ENCODE measurements at regions not wholly inside any gene's neighbourhood (a gene's known extent, or its start where the extent isn't known, plus 50 kb on each side); places are given as distances from the start of the nearest gene placed in this dataset.

DNA sequence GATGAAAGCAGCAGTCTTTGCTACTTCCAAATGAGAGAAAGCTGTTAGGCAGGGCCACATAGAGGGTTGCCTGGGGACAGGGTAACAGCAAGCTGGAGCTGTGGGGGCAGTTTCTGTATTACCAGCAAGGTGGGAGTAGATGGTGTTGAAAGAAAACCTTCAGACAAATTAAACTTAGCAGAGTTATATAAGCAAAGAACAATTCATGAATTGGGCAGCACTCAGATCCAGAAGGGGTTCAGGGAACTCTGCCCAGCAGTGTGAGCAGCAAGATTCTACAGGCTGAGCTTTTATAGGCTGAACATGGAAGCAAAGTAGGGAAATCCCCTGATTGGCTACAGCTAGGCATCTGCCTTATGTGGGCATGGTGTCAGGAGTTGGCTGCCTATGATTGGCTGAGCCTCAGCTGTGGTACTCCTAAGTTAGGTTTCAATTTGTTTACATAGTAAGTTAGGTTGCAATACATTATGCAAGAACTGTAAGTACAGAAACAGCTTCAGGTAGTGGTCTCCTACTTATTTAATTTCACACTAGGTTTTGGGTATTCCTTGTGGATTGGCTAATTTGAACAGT lies 64.1 kb upstream of the TMPRSS2 start:
- no peaks in the 10 kb centered on the region for H3K4me1 ChIP-seq (ENCODE audit: control insufficient read depth in 2 of 2, insufficient read depth in 2 of 2, low read length in 2 of 2)
- no peak overlapping the region for H2AFZ ChIP-seq (ENCODE audit: insufficient read depth, low read depth, low read length, poor library complexity, severe bottlenecking)
- intact Hi-C loops (cut with micrococcal nuclease): no loop called here
- Mint-ChIP-seq H3K27me3 (peaks cover 20% of the 10 kb centered on the region), H3K9me3 (ENCODE audit: insufficient read depth) (peaks cover 12% of the 10 kb centered on the region), H3K4me1 (no peaks in the 10 kb centered on the region), H3K4me3 (no peak overlapping the region), H3K27ac (no peak overlapping the region)
- no peak overlapping the region for H3K4me3 ChIP-seq (ENCODE audit: control extremely low read depth in 1 of 5, extremely low read depth in 1 of 5, insufficient read depth in 1 of 5, low read depth in 2 of 5, low read length in 4 of 5)
- H3K27ac ChIP-seq (ENCODE audit: low read length in 2 of 2): no peak overlapping the region
- TF ChIP-seq, protein P1, sequence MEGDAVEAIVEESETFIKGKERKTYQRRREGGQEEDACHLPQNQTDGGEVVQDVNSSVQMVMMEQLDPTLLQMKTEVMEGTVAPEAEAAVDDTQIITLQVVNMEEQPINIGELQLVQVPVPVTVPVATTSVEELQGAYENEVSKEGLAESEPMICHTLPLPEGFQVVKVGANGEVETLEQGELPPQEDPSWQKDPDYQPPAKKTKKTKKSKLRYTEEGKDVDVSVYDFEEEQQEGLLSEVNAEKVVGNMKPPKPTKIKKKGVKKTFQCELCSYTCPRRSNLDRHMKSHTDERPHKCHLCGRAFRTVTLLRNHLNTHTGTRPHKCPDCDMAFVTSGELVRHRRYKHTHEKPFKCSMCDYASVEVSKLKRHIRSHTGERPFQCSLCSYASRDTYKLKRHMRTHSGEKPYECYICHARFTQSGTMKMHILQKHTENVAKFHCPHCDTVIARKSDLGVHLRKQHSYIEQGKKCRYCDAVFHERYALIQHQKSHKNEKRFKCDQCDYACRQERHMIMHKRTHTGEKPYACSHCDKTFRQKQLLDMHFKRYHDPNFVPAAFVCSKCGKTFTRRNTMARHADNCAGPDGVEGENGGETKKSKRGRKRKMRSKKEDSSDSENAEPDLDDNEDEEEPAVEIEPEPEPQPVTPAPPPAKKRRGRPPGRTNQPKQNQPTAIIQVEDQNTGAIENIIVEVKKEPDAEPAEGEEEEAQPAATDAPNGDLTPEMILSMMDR (IDR thresholded peaks at IDR 0.05): no peak
- no peak for TF ChIP-seq EZH2 (IDR thresholded peaks at IDR 0.05; ENCODE audit: borderline replicate concordance, insufficient read depth, low read depth, low read length, poor library complexity, severe bottlenecking)
- H3K36me3 ChIP-seq (replicated peaks in 1 of 2; ENCODE audit: control extremely low read depth in 1 of 2, control insufficient read depth in 1 of 2, extremely low read depth in 1 of 2, insufficient read depth in 2 of 2, low read length in 1 of 2): no peaks in the 10 kb centered on the region
- H3K9ac ChIP-seq (ENCODE audit: low read length): no peak overlapping the region
- no peaks in the 10 kb centered on the region for H4K20me1 ChIP-seq (ENCODE audit: control insufficient read depth, insufficient read depth, low read length, poor library complexity, severe bottlenecking)
- no peak for ATAC-seq (ENCODE audit: low read depth)
- H3K9me3 ChIP-seq (ENCODE audit: control extremely low read depth in 1 of 3, control insufficient read depth in 2 of 3, insufficient read depth in 1 of 3, low read length in 2 of 3): peaks cover 0 to 17% (median 6%) of the 10 kb centered on the region in 3 donors
- peaks cover 0 to 3% (median 0%) of the 10 kb centered on the region in 4 experiments for H3K27me3 ChIP-seq (replicated peaks in 1 of 4; ENCODE audit: control extremely low read depth in 1 of 4, control insufficient read depth in 3 of 4, insufficient read depth in 4 of 4, low read length in 3 of 4)
- no peaks in the 10 kb centered on the region for H3K79me2 ChIP-seq (ENCODE audit: control insufficient read depth, insufficient read depth, low read length)
- ChIA-PET CTCF (no interaction called here), POLR2A (no interaction called here)
- no peak overlapping the region for H3K4me2 ChIP-seq (replicated peaks; ENCODE audit: low read depth, low read length, poor library complexity, severe bottlenecking)
- no peak for DNase-seq

DNA sequence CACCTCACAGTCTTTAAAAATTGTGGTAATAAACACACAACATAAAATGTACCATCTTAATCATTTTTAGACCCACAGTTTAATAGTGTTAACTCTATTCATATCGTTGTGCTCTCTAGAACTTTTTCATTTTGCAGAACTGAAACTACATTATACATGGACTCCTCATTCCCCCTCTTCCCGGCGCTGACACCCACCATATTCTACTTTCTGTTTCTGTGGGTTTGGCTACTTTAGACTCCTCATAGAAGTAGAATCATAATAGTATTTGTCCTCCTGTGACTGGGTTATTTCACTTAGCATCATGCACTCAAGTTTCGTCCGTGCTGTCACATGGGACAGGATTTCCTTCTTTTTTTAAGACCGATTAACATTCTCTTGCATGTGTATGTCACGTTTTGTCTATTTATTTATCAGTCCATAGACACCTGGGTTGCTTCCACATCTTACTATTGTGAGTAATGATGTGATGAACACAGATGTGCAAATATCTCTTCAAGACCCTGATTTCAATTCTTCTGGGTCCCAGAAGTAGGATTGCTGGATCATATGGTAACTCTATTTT lies 62.9 kb upstream of the TMPRSS2 start:
- intact Hi-C loops (cut with micrococcal nuclease): no loop called here
- Histone ChIP-seq H4K20me1 (ENCODE audit: control insufficient read depth, insufficient read depth, low read length, poor library complexity, severe bottlenecking) (no peaks in the 10 kb centered on the region), H3K36me3 (replicated peaks in 1 of 2; ENCODE audit: control extremely low read depth in 1 of 2, control insufficient read depth in 1 of 2, extremely low read depth in 1 of 2, insufficient read depth in 2 of 2, low read length in 1 of 2) (no peaks in the 10 kb centered on the region), H3K4me1 (ENCODE audit: control insufficient read depth in 2 of 2, insufficient read depth in 2 of 2, low read length in 2 of 2) (no peaks in the 10 kb centered on the region), H3K27ac (ENCODE audit: low read length in 2 of 2) (no peak overlapping the region), H3K27me3 (replicated peaks in 1 of 4; ENCODE audit: control extremely low read depth in 1 of 4, control insufficient read depth in 3 of 4, insufficient read depth in 4 of 4, low read length in 3 of 4) (peaks cover 0 to 3% (median 0%) of the 10 kb centered on the region in 4 experiments), H3K9ac (ENCODE audit: low read length) (no peak overlapping the region), H3K9me3 (ENCODE audit: control extremely low read depth in 1 of 3, control insufficient read depth in 2 of 3, insufficient read depth in 1 of 3, low read length in 2 of 3) (peaks cover 0 to 17% (median 6%) of the 10 kb centered on the region in 3 donors), H2AFZ (ENCODE audit: insufficient read depth, low read depth, low read length, poor library complexity, severe bottlenecking) (peak overlapping the region; percentile 42), H3K4me3 (ENCODE audit: control extremely low read depth in 1 of 5, extremely low read depth in 1 of 5, insufficient read depth in 1 of 5, low read depth in 2 of 5, low read length in 4 of 5) (no peak overlapping the region), H3K79me2 (ENCODE audit: control insufficient read depth, insufficient read depth, low read length) (no peaks in the 10 kb centered on the region), H3K4me2 (replicated peaks; ENCODE audit: low read depth, low read length, poor library complexity, severe bottlenecking) (no peak overlapping the region)
- H3K4me3 Mint-ChIP-seq: no peak overlapping the region
- peaks cover 9% of the 10 kb centered on the region for H3K9me3 Mint-ChIP-seq (ENCODE audit: insufficient read depth)
- H3K27ac Mint-ChIP-seq: no peak overlapping the region
- TF ChIP-seq, protein P1 (IDR thresholded peaks at IDR 0.05): no peak
- no peak for TF ChIP-seq EZH2 (IDR thresholded peaks at IDR 0.05; ENCODE audit: borderline replicate concordance, insufficient read depth, low read depth, low read length, poor library complexity, severe bottlenecking)
- no peak for ATAC-seq (ENCODE audit: low read depth)
- no peaks in the 10 kb centered on the region for H3K4me1 Mint-ChIP-seq
- peaks cover 20% of the 10 kb centered on the region for H3K27me3 Mint-ChIP-seq
- ChIA-PET POLR2A (no interaction called here), CTCF (no interaction called here)
- peak; percentile 20 for DNase-seq
- 44% methylated on average over 1 of the region's 7 CpGs for whole genome bisulfite sequencing (ENCODE audit: insufficient coverage)
